ENCODE measurements at regions not wholly inside any gene's neighbourhood (a gene's known extent, or its start where the extent isn't known, plus 50 kb on each side); places are given as distances from the start of the nearest gene placed in this dataset.
A peak's percentile ranks its signal among the peaks of the same experiment; 100 is the strongest.

DNA sequence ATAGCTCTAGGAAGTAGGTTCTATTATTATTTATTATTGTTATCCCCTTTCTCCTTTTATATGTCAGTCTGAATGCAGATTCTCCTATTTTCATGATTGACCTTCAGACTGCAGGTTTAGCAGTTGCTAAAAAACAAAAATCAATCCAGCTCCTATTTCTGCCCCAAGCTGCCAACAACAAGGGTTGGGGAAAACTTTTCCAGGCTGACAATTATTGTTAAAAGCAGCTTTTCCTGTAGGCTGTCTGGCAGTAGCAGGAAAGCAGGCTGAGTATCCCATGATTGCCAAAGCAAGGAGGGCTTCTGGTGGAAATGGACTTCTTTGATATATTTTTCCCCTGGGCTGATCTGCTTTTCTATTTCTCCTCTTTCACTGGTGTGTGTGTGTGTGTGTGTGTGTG is 78.0 kb upstream of the CTLA4 start:
- DNase-seq (ENCODE audit: low read depth in 2 of 2): no peak

DNA sequence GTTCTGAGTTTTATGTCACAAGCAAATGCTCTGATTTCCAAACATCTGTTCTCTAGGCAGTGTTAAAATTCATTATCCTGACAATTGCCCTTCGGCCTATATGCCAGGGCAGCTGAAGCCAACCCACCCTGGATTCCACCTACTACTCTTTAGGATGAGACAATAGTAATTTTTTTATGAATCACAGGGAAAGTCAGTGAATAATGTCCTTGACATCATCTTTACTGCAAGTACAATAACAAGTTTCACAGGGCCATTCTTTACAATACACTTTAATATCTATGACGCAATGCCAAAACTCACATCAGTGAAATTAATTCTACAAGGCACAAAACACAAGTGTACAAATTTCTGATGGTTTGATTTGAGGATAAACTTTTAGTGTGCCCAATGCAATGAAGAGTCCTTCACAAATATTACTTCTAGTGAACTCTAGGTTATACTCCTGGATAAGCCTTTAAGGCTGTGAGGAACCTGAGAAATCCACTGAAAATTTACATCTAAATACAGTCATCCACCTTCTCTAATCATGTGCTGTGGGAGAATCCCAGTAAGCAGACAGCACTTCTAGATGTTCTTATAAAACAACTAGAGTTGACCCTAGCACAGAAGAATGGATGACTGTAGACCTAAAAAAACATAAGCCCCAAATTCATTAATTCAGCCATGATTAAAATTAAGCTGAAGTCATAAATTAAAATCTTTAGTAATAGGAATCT is 77.3 kb upstream of the CTLA4 start:
- DNase-seq (ENCODE audit: low read depth in 2 of 2): no peak

DNA sequence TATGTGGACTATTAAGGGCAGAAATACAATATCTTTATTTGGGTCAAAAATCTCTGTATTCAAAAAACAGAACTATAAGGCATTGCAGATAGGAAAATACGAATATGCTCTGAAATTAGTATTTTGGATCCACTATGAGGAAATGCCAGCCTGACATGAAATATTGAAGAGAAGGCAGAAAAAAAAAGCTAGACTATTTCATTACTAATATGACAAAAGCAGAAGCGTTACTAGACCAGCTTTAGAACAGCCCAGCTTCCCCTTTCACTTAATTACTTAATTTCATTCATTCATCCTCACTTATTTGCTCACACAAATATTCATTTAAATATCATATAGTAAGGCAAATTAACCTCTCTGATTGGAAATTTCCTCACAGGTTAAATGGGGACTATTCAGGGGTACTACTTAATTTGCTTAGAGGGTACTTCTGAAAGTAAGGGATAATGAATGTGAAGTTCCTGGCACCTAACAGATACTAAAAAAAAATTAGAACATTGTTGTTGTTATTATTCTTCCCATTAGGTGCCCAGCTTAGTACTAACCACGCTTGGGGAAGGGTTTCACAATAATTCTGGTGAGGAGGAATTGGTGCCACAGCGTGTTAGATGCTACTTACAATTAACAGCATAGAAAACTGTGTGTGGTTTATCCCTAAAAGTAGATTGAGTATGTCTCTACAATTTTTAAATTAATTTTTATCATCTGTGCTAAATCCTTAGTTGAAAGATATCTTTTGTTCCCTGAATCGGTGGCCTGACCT is 71.1 kb upstream of the CTLA4 start:
- DNase-seq (ENCODE audit: low read depth in 2 of 2): no peak

DNA sequence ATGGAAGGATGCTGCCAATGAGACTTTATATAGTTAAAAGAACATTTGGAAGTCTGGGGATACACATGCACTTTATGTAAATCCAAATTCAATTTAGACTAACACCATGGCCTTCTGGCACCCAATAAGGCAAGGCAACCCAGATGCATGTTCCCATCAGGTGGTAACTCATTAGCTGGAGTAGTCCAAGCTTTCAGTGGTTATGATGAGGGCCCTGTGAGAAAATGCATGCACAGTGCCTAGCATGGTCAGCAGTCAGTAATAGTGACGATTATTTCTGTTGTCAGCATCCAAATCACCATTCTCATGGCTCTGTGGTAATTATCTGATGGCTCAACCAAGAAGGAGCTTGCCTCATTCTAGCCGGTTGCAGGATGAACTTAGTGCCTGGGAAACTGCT is 70.3 kb upstream of the CTLA4 start:
- no peak for DNase-seq (ENCODE audit: low read depth in 2 of 2)

DNA sequence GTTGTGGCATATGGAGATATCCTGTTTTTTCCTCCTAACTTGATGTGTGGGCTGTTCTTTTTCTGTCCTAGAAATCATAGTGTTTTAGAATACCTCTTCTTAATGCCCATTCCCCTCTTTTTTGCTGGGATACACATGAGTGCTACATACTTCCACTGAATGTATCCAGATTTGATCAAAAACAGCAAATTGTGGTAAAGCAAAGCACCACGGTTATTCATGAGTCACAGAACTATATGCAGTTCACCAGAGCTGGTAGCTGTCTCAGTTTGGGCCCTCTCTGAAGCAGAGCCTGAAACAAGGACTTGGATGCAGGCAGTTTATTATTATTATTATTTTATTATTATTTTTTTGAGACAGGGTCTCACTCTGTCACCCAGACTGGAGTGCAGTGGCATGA is 69.9 kb upstream of the CTLA4 start:
- DNase-seq (ENCODE audit: low read depth in 2 of 2): no peak

DNA sequence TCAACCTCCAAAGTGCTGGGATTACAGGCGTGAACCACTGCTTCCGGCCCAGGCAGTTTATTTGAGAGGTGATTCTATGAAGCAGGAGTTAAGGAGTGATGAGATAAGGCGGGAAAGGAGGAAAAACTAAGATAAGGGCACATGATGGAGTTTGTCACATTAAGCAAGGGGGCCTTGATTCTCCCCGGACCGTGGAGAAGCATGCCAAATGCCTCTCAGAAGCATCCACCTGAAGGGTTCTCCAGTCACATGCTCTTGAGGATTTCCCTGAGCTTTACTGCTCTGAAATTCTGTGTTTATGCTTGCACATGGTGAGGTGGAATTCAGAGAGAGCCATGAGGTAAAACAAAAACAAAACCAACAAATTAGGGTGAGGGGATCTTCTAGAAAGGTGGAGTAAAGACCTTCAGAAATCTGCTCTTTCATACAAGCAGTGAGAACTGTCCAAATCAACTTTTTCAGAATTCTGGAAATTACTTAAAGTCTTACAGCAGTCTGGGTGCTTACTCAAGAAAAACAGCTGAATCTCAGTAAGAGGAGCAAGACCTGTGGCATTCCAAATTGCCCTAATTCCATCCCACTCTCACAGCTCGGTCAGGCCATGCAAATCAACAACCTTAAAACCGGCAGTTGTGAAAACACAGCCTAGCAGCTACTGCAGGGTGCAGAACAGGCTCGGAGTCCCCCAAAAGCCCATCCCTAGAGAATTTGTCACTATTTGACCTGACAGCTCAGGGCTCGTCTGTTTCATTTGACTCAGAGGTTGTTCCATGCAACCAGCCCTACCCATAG is 69.1 kb upstream of the CTLA4 start:
- DNase-seq (ENCODE audit: low read depth in 2 of 2): no peak

DNA sequence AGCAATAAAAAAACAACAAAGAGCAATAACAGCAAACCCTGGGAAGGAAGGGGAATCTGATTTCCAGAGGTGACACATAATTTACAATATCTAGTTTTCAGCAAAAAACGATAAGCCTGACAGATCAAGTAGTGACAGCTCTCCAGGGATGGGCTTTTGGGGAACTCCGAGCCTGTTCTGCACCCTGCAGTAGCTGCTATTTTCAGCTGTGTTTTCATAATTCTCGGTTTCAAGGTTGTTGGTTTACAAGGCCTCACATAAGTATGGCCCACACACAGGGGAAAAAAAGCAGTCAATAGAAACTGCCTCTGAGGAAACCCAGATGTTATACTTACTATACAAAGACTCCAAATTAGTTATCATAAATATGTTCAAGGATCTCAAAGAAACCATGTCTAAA is 67.7 kb upstream of the CTLA4 start:
- no peak for DNase-seq (ENCODE audit: low read depth in 2 of 2)

DNA sequence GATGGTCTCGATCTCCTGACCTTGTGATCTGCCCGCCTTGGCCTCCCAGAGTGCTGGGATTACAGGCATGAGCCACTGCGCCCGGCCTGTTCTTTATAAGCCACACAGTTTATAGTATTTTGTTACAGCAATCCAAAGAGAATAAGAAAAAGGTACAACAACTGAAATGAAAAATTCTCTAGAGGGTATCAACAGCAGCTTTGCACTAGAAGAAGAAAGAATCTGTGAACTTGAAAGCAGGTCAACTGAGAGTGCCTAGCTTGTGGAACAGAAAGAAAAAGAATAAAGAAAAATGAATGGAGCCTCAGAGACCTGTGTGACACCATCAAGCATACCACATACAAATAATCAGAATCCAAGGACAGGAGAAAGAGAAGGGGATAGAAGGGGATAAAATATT is 66.8 kb upstream of the CTLA4 start:
- no peak for DNase-seq (ENCODE audit: low read depth in 2 of 2)

DNA sequence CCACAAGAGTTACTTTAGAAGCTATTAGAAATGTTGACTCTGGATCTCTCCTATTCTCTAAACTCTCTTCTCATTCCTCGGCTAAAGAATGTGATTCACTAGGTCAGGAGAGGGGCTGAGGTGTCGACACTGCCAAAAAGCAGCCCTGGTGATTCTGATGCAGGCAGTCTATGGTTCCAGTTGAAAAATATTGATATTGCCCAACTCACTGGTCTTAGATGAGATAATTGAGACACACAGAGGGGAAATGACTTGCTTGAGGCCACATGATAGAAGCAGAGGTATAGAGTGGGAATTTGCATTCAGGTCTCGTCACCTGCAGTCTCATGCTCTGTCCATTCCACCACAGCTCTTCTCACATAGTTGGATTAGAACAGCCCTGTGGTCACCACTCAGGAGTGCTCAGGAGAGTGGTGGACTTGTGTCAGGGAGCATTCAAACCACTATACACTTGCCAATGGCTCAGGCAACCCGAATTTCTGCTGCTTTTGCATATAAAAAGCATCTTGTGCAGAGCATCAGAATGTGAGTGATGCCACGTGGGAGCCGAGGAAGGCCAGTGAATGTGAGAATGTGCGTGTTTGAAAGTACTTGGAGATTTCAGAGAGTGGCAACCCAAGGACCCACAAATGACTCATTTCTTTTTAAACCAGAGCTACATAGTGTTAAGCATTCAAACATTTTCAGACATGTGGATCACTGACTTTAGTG is 65.1 kb upstream of the CTLA4 start:
- peak in 1 of 2 experiments; percentile 45 for DNase-seq (ENCODE audit: low read depth in 2 of 2)

DNA sequence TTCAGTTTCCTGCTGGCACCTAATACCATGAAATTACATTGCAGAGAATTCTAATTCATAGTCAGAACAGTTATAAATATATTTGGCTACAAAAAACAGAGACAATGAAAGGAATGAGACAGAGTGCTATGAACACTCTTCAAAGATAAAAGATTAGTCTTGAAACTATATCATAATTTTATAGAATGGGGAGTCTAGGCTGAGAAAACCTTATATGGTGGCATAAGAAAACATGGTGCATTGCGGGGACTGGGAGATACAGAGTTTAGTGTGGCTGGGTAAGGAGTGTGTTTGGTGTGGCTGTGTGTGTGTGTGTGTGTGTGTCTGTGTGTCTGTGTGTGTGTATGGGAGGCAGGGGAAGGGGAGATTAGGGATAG is 64.5 kb upstream of the CTLA4 start:
- DNase-seq (ENCODE audit: low read depth in 2 of 2): no peak

DNA sequence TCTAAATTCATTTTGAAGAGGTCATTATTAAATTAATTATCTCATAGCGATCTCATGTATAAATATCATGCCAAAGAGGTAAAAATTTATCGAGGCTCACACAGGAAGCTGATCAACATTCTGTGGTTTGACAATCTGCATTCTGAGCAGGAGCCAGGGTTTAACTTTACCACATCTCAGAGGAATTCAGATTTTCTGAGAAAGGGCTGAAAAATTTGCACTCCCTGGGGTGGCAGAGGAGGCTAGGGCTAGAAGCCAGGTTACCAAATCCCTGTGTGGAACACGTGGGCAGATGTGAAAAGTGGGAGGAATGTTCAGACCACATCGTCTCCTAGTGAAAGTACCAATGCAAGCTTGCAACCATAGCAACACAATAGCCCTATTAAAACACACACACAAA is 63.5 kb upstream of the CTLA4 start:
- DNase-seq (ENCODE audit: low read depth in 2 of 2): peak; percentile 96

DNA sequence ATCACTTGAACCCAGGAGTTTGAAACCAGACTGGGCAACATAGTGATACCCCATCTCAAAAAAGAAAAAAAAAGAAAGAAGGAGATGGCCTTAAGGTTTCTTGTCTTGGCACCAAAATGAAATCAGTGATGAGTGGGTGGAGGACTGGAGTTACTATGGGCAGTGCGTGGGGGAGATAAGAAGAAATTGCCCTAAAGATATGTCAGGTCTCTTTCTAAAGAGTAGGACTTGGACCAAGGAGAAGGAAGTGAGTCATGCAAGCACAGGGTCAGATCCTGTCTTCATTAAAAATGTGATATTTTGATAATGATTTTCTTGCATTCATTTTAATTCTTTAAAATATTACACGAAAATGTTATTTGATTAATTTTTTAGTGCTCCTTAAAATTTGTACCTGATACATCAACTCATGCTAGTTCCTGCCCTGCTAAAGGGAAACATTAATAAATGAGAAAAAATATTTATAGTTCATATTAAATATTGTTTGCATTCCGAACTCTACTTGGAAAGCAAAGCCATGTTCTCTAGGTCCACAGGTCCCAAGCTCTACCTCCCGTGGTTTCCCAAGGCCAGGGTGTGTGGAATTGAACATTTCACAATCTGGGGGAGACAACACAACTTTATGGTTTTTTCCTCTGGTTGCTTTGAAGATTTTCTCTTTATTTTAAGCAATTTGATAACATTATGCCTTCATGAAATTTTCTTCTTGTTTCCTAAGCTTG is 62.6 kb upstream of the CTLA4 start:
- no peak for DNase-seq (ENCODE audit: low read depth in 2 of 2)

DNA sequence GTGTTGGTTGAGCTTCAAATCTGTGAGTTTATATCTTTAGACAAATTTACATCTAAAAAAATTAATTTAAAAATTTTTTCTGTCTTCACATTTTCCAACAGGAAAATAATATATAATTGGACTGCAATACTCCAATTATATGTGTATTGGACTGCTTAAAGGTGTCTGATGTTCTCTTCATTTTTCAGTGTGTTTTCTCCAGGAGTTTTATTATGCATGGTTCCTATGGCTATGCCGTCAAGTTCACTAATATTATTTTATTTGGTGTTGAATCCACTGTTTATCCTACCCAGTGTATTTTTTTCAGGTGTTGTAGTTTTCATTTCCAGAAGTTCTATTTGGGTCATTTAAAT is 62.1 kb upstream of the CTLA4 start:
- no peak for DNase-seq (ENCODE audit: low read depth in 2 of 2)

DNA sequence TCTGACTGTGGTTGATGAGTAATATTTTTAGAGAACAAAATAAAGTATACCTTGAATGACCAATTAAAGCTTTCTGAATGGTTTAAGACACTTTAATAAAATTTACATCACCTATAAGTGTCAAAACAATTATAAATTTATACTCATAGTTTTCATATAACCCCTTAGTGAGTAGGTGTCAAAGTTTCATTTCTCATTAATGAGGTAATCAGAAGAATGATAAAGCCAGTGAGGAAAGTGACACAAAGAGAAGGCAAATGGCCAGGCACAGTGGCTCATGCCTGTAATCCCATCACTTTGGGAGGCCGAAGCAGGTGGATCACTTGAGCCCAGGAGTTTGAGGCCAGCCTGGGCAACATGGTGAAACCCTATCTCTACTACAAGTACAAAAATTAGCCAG is 60.8 kb upstream of the CTLA4 start:
- DNase-seq (ENCODE audit: low read depth in 2 of 2): no peak

DNA sequence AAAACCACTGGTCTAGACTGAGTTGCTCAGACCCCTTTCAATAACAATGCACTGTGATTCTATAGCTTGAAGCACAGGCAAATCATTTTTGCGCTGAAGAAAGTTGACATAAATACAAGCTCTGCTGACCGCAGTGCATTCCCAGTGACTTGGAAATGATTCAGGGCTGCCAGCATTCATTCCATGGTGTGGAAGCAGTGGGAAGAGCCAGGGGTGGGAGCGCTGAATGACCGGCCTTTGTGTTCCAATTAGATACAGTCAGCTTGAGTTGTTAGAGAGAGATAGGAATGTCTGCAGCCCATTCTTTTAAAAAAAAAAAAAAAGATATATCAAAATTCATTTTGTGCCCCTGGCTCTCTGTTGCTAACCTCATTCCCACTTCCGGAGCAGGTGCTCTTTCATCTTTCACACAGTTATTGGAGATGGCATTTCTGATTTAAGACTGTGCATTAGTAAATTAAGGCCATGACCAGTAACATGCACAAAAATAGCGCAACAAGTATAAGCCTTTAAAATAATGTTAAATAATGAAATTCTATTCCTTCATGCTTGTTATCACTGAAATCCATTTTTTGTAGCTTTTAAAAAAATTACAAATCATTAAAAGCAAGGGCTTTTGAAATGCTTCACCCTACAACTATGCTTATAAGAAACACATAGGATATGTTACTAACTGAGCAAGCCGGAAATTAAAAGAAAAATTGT is 59.4 kb upstream of the CTLA4 start:
- DNase-seq (ENCODE audit: low read depth in 2 of 2): peak; percentile 94

DNA sequence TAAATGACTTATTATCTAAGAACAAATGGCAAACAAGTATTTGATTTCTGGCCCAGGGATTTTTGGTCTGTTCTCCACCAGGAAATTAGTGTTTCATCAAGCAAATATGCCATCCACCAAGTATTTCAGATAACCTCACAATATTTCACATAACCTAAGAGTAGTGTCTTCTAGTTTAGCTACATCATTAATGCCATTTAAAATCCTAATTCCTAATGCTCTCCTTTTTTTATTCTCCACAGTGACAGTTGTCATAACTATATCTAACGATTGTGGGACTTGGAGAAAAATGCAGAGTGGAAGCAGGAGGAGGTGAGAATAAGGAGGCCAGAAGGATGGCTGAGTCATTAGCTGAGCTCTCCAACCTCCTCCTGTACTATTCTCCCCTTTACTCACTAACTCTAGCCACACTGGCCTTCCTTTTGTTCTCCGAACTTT is 58.5 kb upstream of the CTLA4 start:
- DNase-seq (ENCODE audit: low read depth in 2 of 2): peak in 1 of 2 experiments; percentile 44

DNA sequence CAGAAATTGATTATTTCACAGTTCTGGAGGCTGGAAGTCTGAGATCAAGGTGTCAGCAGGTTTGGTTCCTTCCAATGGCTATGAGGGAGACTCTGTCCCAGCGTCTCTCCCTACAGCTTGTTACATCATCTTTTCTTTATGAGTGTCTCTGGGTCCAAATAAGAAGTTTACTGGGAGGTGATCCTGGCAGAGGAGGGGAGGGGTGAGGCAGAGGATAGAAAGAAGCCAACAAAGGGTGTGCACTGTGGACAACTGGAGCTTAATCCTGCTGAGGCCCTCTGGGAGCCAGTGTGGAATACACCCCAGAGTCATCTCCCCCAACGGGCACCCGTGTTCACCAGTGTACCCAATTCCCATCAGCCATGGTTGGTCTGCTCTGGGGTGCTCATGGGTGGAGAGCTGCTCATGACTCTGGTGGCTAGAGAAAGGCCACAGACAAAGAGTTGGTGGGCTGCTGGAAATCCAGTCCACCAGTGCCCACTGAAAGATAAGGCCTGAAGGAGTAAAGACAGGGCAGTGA is 57.5 kb upstream of the CTLA4 start:
- DNase-seq (ENCODE audit: low read depth in 2 of 2): no peak

DNA sequence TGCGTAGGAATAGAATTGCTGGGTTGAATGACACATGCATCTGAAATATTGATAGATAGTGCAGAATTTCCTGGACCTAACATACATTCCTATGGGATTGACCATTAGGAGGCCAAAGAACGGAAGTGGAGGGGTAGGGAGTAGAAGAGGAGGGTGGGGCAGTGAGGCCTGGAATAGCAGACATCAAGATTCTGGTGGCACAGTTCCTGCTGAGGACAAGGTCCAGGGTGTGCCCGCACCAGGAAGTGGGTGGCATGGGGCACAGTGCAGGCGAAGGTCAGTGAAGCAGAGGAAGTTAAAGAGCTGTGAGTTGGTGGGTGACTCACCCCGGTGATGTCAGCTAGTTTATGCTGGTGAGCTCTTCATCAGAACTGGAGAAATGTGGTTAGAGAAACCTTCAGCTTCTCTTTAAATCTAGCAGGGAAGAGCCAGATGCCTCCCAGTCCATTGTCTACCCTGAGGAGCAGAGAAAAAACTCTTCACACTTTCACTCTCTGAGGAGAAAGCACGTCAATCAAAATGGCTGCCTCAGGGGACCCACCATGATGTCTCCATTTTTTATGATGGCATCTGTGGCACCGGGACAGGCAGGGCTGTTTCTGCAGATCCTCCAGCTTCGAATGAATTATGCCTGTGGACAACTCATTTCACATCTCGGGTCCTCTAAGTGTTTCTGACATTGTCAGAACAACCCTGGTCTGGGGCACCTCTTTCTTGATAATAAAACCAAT is 55.9 kb upstream of the CTLA4 start:
- peak; percentile 69 to 72 for DNase-seq (ENCODE audit: low read depth in 2 of 2)

DNA sequence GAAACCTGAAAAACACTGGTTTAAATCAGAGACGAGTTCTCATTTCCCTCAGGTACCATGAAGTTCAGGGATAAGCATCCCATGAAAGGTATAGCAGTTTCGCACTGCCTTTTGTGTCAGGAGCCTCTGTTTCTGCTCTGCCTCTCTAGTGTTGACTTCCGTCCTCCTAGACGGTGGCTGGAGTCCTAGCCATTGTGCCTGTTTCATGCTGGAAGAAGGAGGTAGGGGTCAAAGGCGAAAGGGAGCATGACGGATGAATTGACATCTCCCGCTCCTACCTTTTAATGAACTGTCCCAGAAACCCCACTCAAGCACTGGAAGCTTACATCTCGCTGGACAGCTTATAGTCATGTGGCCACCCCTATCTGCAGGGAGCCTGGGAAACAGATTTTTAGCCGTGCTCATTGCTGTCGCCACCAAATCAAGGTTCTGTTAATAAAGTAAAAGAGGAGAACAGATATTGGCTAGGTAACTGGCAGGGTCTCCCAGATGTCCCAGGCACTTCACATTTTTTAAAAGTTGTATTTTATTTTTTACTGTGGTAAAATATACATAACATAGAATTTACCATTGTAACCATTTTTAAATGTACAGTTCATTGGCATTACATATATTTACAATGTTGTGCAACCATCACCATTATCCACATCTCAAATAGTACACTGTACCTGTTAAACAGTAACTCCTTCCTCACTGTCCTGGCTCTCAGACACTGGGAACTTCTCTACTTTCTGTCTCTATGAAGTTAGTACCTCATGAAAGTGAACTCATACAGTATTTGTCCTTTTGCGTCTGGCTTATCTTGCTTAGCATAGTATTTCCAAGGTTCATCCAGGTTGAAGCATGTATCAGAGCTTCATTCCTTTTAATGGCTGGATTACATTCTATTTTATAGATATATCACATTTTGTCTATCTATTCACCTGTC is 55.0 kb upstream of the CTLA4 start:
- DNase-seq (ENCODE audit: low read depth in 2 of 2): no peak

Data from fibroblast of skin of left quadriceps (primary cell).